ENCODE measurements at regions not wholly inside any gene's neighbourhood (a gene's known extent, or its start where the extent isn't known, plus 50 kb on each side); places are given as distances from the start of the nearest gene placed in this dataset.
"Not testable (repeated sequence)": the region's sequence is repeated elsewhere in the genome, so short reads cannot be mapped to it uniquely, and the experiment has no call there.

DNA sequence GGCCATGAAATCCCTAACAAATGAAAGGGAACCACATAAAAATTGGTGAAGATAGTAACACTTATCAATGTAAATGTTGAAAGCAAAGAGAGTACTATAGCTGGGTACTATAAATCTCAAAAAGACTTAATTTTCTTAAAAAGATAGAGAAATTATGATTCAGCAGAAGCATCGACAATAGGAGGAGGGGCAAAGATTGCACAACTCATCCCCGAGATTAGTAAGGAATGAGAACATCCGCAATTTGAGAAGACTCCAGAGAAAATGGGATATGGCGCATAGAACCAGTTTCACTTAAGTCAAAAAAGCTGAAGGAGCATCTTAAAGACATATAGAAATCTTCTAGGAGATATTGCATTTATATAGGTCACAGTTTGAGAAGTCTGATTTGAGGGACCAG lies 220.2 kb upstream of the SLC16A7 start:
- Histone ChIP-seq H3K4me3 (ENCODE audit: low read length) (no peak overlapping the region), H3K36me3 (ENCODE audit: control insufficient read depth in 2 of 3, insufficient read depth in 3 of 3, low read length in 3 of 3) (no peaks in the 10 kb centered on the region), H3K9me3 (ENCODE audit: control insufficient read depth in 2 of 3, low read length in 3 of 3) (no peaks in the 10 kb centered on the region), H3K27ac (ENCODE audit: low read depth, low read length) (no peak overlapping the region), H3K4me1 (ENCODE audit: control insufficient read depth in 2 of 2, insufficient read depth in 2 of 2, low read length in 2 of 2) (no peaks in the 10 kb centered on the region), H3K27me3 (ENCODE audit: control insufficient read depth in 2 of 2, insufficient read depth in 2 of 2, low read length in 2 of 2) (no peaks in the 10 kb centered on the region)
- intact Hi-C loops (cut with micrococcal nuclease) = no loop called here
- DNase-seq (no peak), ATAC-seq (no peak)
- Mint-ChIP-seq H3K36me3 (no peaks in the 10 kb centered on the region), H3K27me3 (peaks cover 0 to 26% (median 13%) of the 10 kb centered on the region in 5 donors), H3K4me1 (no peaks in the 10 kb centered on the region), H3K4me3 (no peak overlapping the region), H3K9me3 (no peaks in the 10 kb centered on the region), H3K27ac (no peak overlapping the region)
- ChIA-PET CTCF (no interaction called here), POLR2A (no interaction called here)

GRCh38 chr12:59374783-59375182 lies 221.0 kb upstream of the SLC16A7 start:
- Histone ChIP-seq H3K27me3 (ENCODE audit: control insufficient read depth in 2 of 2, insufficient read depth in 2 of 2, low read length in 2 of 2) (no peaks in the 10 kb centered on the region), H3K27ac (ENCODE audit: low read depth, low read length) (no peak overlapping the region), H3K9me3 (ENCODE audit: control insufficient read depth in 2 of 3, low read length in 3 of 3) (no peaks in the 10 kb centered on the region), H3K4me1 (ENCODE audit: control insufficient read depth in 2 of 2, insufficient read depth in 2 of 2, low read length in 2 of 2) (no peaks in the 10 kb centered on the region), H3K36me3 (ENCODE audit: control insufficient read depth in 2 of 3, insufficient read depth in 3 of 3, low read length in 3 of 3) (no peaks in the 10 kb centered on the region), H3K4me3 (ENCODE audit: low read length) (no peak overlapping the region)
- H3K4me3 Mint-ChIP-seq = no peak overlapping the region
- POLR2A ChIA-PET = no interaction called here
- H3K27me3 Mint-ChIP-seq = peaks cover 0 to 24% (median 13%) of the 10 kb centered on the region in 5 donors
- CTCF ChIA-PET = no interaction called here
- no peak overlapping the region for H3K27ac Mint-ChIP-seq
- intact Hi-C loops (cut with micrococcal nuclease) = no loop called here
- no peaks in the 10 kb centered on the region for H3K36me3 Mint-ChIP-seq
- no peaks in the 10 kb centered on the region for H3K4me1 Mint-ChIP-seq
- no peaks in the 10 kb centered on the region for H3K9me3 Mint-ChIP-seq
- DNase-seq (no peak), ATAC-seq (no peak)

- no peak overlapping the region for H3K4me3 Mint-ChIP-seq
- no peak overlapping the region for H3K27ac Mint-ChIP-seq
- no peak for DNase-seq
- H3K4me1 ChIP-seq (ENCODE audit: control insufficient read depth in 2 of 2, insufficient read depth in 2 of 2, low read length in 2 of 2) = no peaks in the 10 kb centered on the region
- intact Hi-C loops (cut with micrococcal nuclease) = no loop called here
- no peak for ATAC-seq
- ChIA-PET POLR2A (no interaction called here), CTCF (no interaction called here)
- no peaks in the 10 kb centered on the region for H3K9me3 ChIP-seq (ENCODE audit: control insufficient read depth in 2 of 3, low read length in 3 of 3)
- H3K9me3 Mint-ChIP-seq = no peaks in the 10 kb centered on the region
- no peak overlapping the region for H3K4me3 ChIP-seq (ENCODE audit: low read length)
- no peak overlapping the region for H3K27ac ChIP-seq (ENCODE audit: low read depth, low read length)
- peaks cover 0 to 22% (median 13%) of the 10 kb centered on the region in 5 donors for H3K27me3 Mint-ChIP-seq
- no peaks in the 10 kb centered on the region for H3K4me1 Mint-ChIP-seq
- no peaks in the 10 kb centered on the region for H3K36me3 Mint-ChIP-seq
- no peaks in the 10 kb centered on the region for H3K27me3 ChIP-seq (ENCODE audit: control insufficient read depth in 2 of 2, insufficient read depth in 2 of 2, low read length in 2 of 2)
- H3K36me3 ChIP-seq (ENCODE audit: control insufficient read depth in 2 of 3, insufficient read depth in 3 of 3, low read length in 3 of 3) = no peaks in the 10 kb centered on the region
These were observed 222.9 kb upstream of the SLC16A7 start for GRCh38 chr12:59372956-59373355.

DNA sequence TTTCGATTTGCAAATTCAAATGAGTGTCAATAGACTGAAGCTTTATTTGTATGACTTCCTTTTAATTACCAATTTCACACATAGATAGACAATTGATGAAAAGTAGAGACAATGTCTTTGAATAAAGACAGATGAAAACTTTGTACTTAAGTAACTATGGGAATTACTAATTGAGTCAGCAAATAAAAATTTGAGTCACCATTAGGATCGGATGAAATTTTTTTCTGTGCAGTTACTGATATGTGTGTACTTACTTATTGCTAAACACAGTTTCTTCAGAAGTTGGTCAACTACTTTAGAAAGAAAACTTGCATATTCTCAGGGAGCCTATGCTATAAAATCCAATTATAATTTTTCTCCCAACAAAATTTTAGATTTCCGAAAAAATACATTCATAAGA lies 224.9 kb upstream of the SLC16A7 start:
- CTCF ChIA-PET = no interaction called here
- no peak for ATAC-seq

DNA sequence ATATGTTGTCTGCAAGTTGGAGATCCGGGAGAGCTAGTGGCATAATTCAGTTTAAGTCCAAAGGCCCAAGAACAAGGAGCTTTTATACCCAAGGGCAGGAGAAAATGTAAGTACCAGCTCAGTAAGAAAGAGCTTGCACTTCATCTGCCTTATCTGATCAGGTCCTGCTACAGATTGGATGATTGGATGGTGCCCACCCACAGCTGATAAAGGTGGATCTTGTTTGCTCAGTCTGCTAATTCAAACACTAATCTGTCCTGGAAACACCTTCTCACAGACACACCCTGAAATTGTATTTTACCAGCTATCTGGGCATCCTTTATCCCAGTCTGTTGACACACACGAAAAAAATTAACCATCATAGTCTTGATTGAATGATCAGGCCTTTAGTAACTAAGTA lies 230.7 kb upstream of the SLC16A7 start:
- Mint-ChIP-seq H3K4me3 (no peak overlapping the region), H3K27ac (no peak overlapping the region), H3K36me3 (no peaks in the 10 kb centered on the region), H3K4me1 (no peaks in the 10 kb centered on the region), H3K9me3 (peaks cover 0 to 1% (median 0%) of the 10 kb centered on the region in 11 donors), H3K27me3 (peaks cover 0 to 4% (median 0%) of the 10 kb centered on the region in 5 donors)
- DNase-seq (no peak), ATAC-seq (no peak)
- CTCF ChIA-PET = no interaction called here
- intact Hi-C loops (cut with micrococcal nuclease) = no loop called here
- H3K27me3 ChIP-seq (ENCODE audit: control insufficient read depth in 2 of 2, insufficient read depth in 2 of 2, low read length in 2 of 2) = no peaks in the 10 kb centered on the region
- H3K27ac ChIP-seq (ENCODE audit: low read depth, low read length) = no peak overlapping the region
- POLR2A ChIA-PET = no interaction called here
- no peaks in the 10 kb centered on the region for H3K4me1 ChIP-seq (ENCODE audit: control insufficient read depth in 2 of 2, insufficient read depth in 2 of 2, low read length in 2 of 2)
- no peaks in the 10 kb centered on the region for H3K9me3 ChIP-seq (ENCODE audit: control insufficient read depth in 2 of 3, low read length in 3 of 3)
- H3K4me3 ChIP-seq (ENCODE audit: low read length) = no peak overlapping the region
- H3K36me3 ChIP-seq (ENCODE audit: control insufficient read depth in 2 of 3, insufficient read depth in 3 of 3, low read length in 3 of 3) = no peaks in the 10 kb centered on the region

More for the DNA sequence above, 224.9 kb upstream of the SLC16A7 start:
- POLR2A ChIA-PET = no interaction called here
- no peak overlapping the region for H3K4me3 ChIP-seq (ENCODE audit: low read length)
- Mint-ChIP-seq H3K4me3 (no peak overlapping the region), H3K27ac (no peak overlapping the region), H3K36me3 (no peaks in the 10 kb centered on the region), H3K9me3 (no peaks in the 10 kb centered on the region), H3K27me3 (peaks cover 0 to 16% (median 12%) of the 10 kb centered on the region in 5 donors), H3K4me1 (no peaks in the 10 kb centered on the region)
- H3K27me3 ChIP-seq (ENCODE audit: control insufficient read depth in 2 of 2, insufficient read depth in 2 of 2, low read length in 2 of 2) = no peaks in the 10 kb centered on the region
- no peaks in the 10 kb centered on the region for H3K4me1 ChIP-seq (ENCODE audit: control insufficient read depth in 2 of 2, insufficient read depth in 2 of 2, low read length in 2 of 2)
- H3K27ac ChIP-seq (ENCODE audit: low read depth, low read length) = no peak overlapping the region
- no peaks in the 10 kb centered on the region for H3K9me3 ChIP-seq (ENCODE audit: control insufficient read depth in 2 of 3, low read length in 3 of 3)
- DNase-seq = no peak
- H3K36me3 ChIP-seq (ENCODE audit: control insufficient read depth in 2 of 3, insufficient read depth in 3 of 3, low read length in 3 of 3) = no peaks in the 10 kb centered on the region
- intact Hi-C loops (cut with micrococcal nuclease) = no loop called here

DNA sequence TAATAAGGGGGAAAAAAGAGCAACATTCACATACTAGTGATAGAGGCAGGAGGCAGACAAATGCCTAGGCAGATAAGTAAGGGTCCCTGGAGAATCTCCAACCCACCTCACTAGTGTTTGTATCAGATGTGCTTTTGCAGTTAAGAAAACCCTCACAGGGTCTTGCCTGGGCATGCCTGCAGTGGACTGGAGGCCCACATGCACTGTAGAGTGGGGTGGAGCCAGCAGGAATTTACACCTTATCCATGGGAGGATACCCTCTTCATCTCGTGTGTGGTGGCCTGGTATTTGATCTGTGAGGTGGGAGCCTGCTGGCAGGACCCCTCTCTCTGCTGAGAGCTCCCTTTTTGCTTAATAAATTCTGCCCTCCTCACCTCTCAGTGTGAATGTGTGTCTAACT lies 238.0 kb upstream of the SLC16A7 start:
- Mint-ChIP-seq H3K4me3 (no peak overlapping the region), H3K36me3 (no peaks in the 10 kb centered on the region), H3K27me3 (peaks cover 0 to 20% (median 11%) of the 10 kb centered on the region in 5 donors), H3K9me3 (peaks cover 0 to 7% (median 0%) of the 10 kb centered on the region in 11 donors), H3K27ac (no peak overlapping the region), H3K4me1 (no peaks in the 10 kb centered on the region)
- Histone ChIP-seq H3K9me3 (ENCODE audit: control insufficient read depth in 2 of 3, low read length in 3 of 3) (no peaks in the 10 kb centered on the region), H3K36me3 (ENCODE audit: control insufficient read depth in 2 of 3, insufficient read depth in 3 of 3, low read length in 3 of 3) (no peaks in the 10 kb centered on the region), H3K4me1 (ENCODE audit: control insufficient read depth in 2 of 2, insufficient read depth in 2 of 2, low read length in 2 of 2) (no peaks in the 10 kb centered on the region), H3K27me3 (ENCODE audit: control insufficient read depth in 2 of 2, insufficient read depth in 2 of 2, low read length in 2 of 2) (no peaks in the 10 kb centered on the region), H3K4me3 (ENCODE audit: low read length) (no peak overlapping the region), H3K27ac (ENCODE audit: low read depth, low read length) (no peak overlapping the region)
- POLR2A ChIA-PET = no interaction called here
- ATAC-seq = no peak
- no peak for DNase-seq
- intact Hi-C loops (cut with micrococcal nuclease) = no loop called here
- CTCF ChIA-PET = no interaction called here

DNA sequence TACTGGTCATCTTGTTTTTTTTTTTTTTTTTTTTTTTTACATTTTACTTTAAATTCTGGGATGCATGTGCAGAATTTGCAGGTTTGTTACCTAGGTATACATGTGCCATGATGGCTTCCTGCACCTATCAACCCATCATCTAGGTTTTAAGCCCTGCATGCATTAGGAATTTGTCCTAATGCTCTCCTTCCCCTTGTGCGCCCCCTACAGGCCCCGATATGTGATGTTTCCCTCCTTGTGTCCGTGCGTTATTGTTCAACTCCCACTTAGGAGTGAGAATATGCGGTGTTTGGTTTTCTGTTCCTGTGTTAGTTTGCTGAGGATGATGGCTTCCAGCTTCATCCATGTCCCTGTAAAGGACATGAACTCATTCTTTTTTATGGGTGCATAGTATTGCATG lies 249.6 kb upstream of the SLC16A7 start:
- H3K27me3 Mint-ChIP-seq; H3K27ac Mint-ChIP-seq; DNase-seq; H3K27me3 ChIP-seq (ENCODE audit: control insufficient read depth in 2 of 2, insufficient read depth in 2 of 2, low read length in 2 of 2); CTCF ChIA-PET; ATAC-seq; H3K36me3 Mint-ChIP-seq; H3K4me3 Mint-ChIP-seq; H3K27ac ChIP-seq (ENCODE audit: low read depth, low read length); H3K4me1 ChIP-seq (ENCODE audit: control insufficient read depth in 2 of 2, insufficient read depth in 2 of 2, low read length in 2 of 2); H3K4me3 ChIP-seq (ENCODE audit: low read length); intact Hi-C loops (cut with micrococcal nuclease); H3K36me3 ChIP-seq (ENCODE audit: control insufficient read depth in 2 of 3, insufficient read depth in 3 of 3, low read length in 3 of 3); POLR2A ChIA-PET; H3K9me3 ChIP-seq (ENCODE audit: control insufficient read depth in 2 of 3, low read length in 3 of 3); H3K4me1 Mint-ChIP-seq: not testable (repeated sequence)
- peaks cover 0 to 19% (median 7%) of the 10 kb centered on the region in 11 donors for H3K9me3 Mint-ChIP-seq
